HEK293 (cell line): ENCODE measurements at regions not wholly inside any gene's neighbourhood (a gene's known extent, or its start where the extent isn't known, plus 50 kb on each side); places are given as distances from the start of the nearest gene placed in this dataset.
A peak's percentile ranks its signal among the peaks of the same experiment; 100 is the strongest.

ENCODE experiments used
- CTCF ChIA-PET: fragments of 350-600 bp; formaldehyde crosslinking; extraction: SDS; loops from one replicate; lab custom pipeline; 2021; ENCODE audit warnings: antibody characterized with exemption; lab: Yijun Ruan, JAX
- POLR2A ChIA-PET: fragments of 300-600 bp; formaldehyde crosslinking; extraction: SDS; loops from one replicate; lab custom pipeline; 2020; ENCODE audit warnings: antibody characterized with exemption, inconsistent platforms; lab: Yijun Ruan, JAX
- H3K27ac ChIP-seq: fragments of 200-500 bp; sonication (Bioruptor generic); 2 replicates; pipeline ENCODE4 v1.5.1; 2014; ENCODE audit warnings: low read depth, low read length, control low read depth, inconsistent platforms; ENCODE audit errors: extremely low read depth
- H3K36me3 ChIP-seq, 2 experiments: fragments of 200-500 bp in 1 of 2; sonication (Bioruptor generic) in 1 of 2; 1 replicate in 1 of 2; 2 replicates in 1 of 2; pipeline ENCODE4 v1.5.1; 2014 to 2017; ENCODE audit warnings: inconsistent platforms in 2 of 2, low read length in 2 of 2; ENCODE audit not compliant: control insufficient read depth in 2 of 2, insufficient read depth in 1 of 2
- H3K4me1 ChIP-seq: fragments of 200-500 bp; sonication (Bioruptor generic); 2 replicates; pipeline ENCODE4 v1.5.1; 2014; ENCODE audit warnings: mild to moderate bottlenecking, low read length, inconsistent platforms; ENCODE audit not compliant: control insufficient read depth, insufficient read depth
- H3K4me3 ChIP-seq: 2 replicates; pipeline ENCODE4 v1.5.1; 2011; ENCODE audit warnings: low read depth, mild to moderate bottlenecking, control low read depth, low read length, moderate library complexity
- H3K9me3 ChIP-seq: fragments of 200-500 bp; sonication (Bioruptor generic); 2 replicates; pipeline ENCODE4 v1.5.1; 2014; ENCODE audit warnings: low read depth, low read length, inconsistent platforms; ENCODE audit not compliant: control insufficient read depth, insufficient read depth
- MZF1 ChIP-seq: fragments of 450-650 bp; formaldehyde crosslinking; IDR thresholded peaks from 2 replicates; pipeline ENCODE4 v1.5.1; 2017; ENCODE audit warnings: missing biosample characterization, missing genetic modification characterization, borderline replicate concordance
- SALL2 ChIP-seq: fragments of 450-650 bp; formaldehyde crosslinking; IDR thresholded peaks from 2 replicates; pipeline ENCODE4 v1.5.0; 2017; ENCODE audit warnings: missing biosample characterization, mild to moderate bottlenecking, missing genetic modification characterization, borderline replicate concordance
- YY2 ChIP-seq: fragments of 450-650 bp; formaldehyde crosslinking; IDR thresholded peaks from 2 replicates; pipeline ENCODE4 v1.5.1; 2016; ENCODE audit warnings: missing biosample characterization, missing genetic modification characterization
- ZBTB7A ChIP-seq: fragments of 450-650 bp; formaldehyde crosslinking; IDR thresholded peaks from 2 replicates; pipeline ENCODE4 v1.5.1; 2016; ENCODE audit warnings: low read depth, missing biosample characterization, missing genetic modification characterization
- ZFP37 ChIP-seq: fragments of 450-650 bp; formaldehyde crosslinking; IDR thresholded peaks from 2 replicates; pipeline ENCODE4 v1.5.1; 2016; ENCODE audit warnings: missing biosample characterization, missing genetic modification characterization
- ZNF121 ChIP-seq: fragments of 450-650 bp; formaldehyde crosslinking; IDR thresholded peaks from 2 replicates; pipeline ENCODE4 v1.5.1; 2016; ENCODE audit warnings: missing biosample characterization, missing genetic modification characterization
- ZNF155 ChIP-seq: fragments of 450-650 bp; formaldehyde crosslinking; IDR thresholded peaks from 2 replicates; pipeline ENCODE4 v1.5.1; 2016; ENCODE audit warnings: missing biosample characterization, missing genetic modification characterization
- ZNF19 ChIP-seq: fragments of 450-650 bp; formaldehyde crosslinking; IDR thresholded peaks from 2 replicates; pipeline ENCODE4; 2016; ENCODE audit warnings: missing biosample characterization, missing genetic modification characterization, low read depth
- ZNF202 ChIP-seq: fragments of 450-650 bp; formaldehyde crosslinking; IDR thresholded peaks from 2 replicates; pipeline ENCODE4 v1.5.1; 2016; ENCODE audit warnings: missing biosample characterization, missing genetic modification characterization, borderline replicate concordance
- ZNF211 ChIP-seq: fragments of 450-650 bp; formaldehyde crosslinking; IDR thresholded peaks from 2 replicates; pipeline ENCODE4 v1.5.1; 2016; ENCODE audit warnings: low read depth, missing biosample characterization, missing genetic modification characterization
- ZNF23 ChIP-seq: fragments of 450-650 bp; formaldehyde crosslinking; IDR thresholded peaks from 2 replicates; pipeline ENCODE4 v1.5.1; 2016; ENCODE audit warnings: missing biosample characterization, missing genetic modification characterization, borderline replicate concordance
- ZNF423 ChIP-seq: fragments of 450-650 bp; formaldehyde crosslinking; IDR thresholded peaks from 2 replicates; pipeline ENCODE4 v1.5.1; 2016; ENCODE audit warnings: missing biosample characterization, missing genetic modification characterization
- ZNF529 ChIP-seq: fragments of 450-650 bp; formaldehyde crosslinking; IDR thresholded peaks from 2 replicates; pipeline ENCODE4 v1.5.1; 2017; ENCODE audit warnings: missing genetic modification characterization, missing biosample characterization; ENCODE audit not compliant: insufficient replicate concordance
- ZNF610 ChIP-seq: fragments of 450-650 bp; formaldehyde crosslinking; IDR thresholded peaks from 2 replicates; pipeline ENCODE4 v1.5.1; 2016; ENCODE audit warnings: missing biosample characterization, missing genetic modification characterization, borderline replicate concordance
- ZNF654 ChIP-seq: fragments of 450-650 bp; formaldehyde crosslinking; IDR thresholded peaks from 2 replicates; pipeline ENCODE4 v1.5.1; 2016; ENCODE audit warnings: low read depth, missing biosample characterization, missing genetic modification characterization
- ZNF768 ChIP-seq: fragments of 450-650 bp; formaldehyde crosslinking; IDR thresholded peaks from 2 replicates; pipeline ENCODE4 v1.5.1; 2018; ENCODE audit warnings: missing biosample characterization, mild to moderate bottlenecking, missing genetic modification characterization
- ZNF785 ChIP-seq: fragments of 450-650 bp; formaldehyde crosslinking; IDR thresholded peaks from 2 replicates; pipeline ENCODE4 v1.5.1; 2016; ENCODE audit warnings: missing biosample characterization, missing genetic modification characterization
- ZSCAN16 ChIP-seq: fragments of 450-650 bp; formaldehyde crosslinking; IDR thresholded peaks from 2 replicates; pipeline ENCODE4 v1.5.1; 2016; ENCODE audit warnings: missing biosample characterization, missing genetic modification characterization
- TF ChIP-seq, protein P1 (sequence below): fragments of 450-650 bp; formaldehyde crosslinking; IDR thresholded peaks from 2 replicates; pipeline ENCODE4 v1.5.1; 2016; ENCODE audit warnings: missing biosample characterization, missing genetic modification characterization
- TF ChIP-seq, protein P2 (sequence below): fragments of 450-650 bp; formaldehyde crosslinking; IDR thresholded peaks from 2 replicates; pipeline ENCODE4 v1.5.1; 2016; ENCODE audit warnings: missing biosample characterization, missing genetic modification characterization

DNA sequence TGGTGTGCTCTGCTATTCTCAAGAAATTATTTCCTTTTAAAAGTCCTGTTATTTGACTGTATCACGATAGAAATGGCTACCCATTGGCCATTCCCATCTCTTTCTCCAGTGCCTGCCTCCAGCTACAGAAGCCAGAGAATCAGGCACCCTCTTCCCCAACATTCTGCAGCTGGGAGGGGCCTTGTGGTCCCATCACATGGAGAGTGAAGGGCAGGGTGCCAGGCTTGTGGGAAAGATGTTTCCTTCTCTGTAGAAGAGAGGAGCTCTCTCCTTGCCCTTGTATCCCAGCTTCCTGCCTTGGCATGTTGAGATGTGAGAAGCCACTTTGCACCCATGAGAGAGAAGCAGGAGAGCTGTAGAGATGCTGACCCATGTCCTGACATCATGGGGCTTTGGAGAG, 465.0 kb downstream of the MTRR start:
- H3K36me3 ChIP-seq = no peaks in the 10 kb centered on the region
- ChIA-PET POLR2A (no interaction called here), CTCF (no interaction called here)
- H3K27ac ChIP-seq = no peak overlapping the region
- H3K4me3 ChIP-seq = no peak overlapping the region
- no peaks in the 10 kb centered on the region for H3K9me3 ChIP-seq
- no peak for TF ChIP-seq ZNF23 (tag by site-specific recombination)
- no peaks in the 10 kb centered on the region for H3K4me1 ChIP-seq

DNA sequence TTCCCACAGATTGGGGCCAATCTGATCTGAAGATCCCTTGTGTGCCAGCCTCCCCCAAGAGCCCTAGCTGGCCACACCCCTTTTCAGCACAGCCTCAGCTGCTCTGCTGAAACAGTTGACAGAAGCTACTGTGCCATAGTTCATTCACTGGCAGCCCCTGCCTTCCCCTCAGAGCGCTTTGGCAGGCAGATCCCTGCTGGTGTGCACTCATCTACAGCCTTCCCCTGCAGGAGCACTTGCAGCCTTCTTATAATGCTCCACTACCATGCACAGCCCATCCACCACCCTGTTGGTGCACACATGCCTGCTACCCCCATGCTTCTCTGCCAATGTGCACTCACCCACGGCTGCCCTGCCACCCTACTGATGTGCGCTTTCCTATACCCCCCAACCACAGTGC, 471.3 kb downstream of the MTRR start:
- H3K27ac ChIP-seq = no peak overlapping the region
- CTCF ChIA-PET = interaction anchor here (0.7 to 1.5 kb wide), 8 partner anchors 14 to 1095 kb away, joined by 3 to 4 read pairs (median 4); no protein-coding TSS in a partner anchor
- H3K4me1 ChIP-seq = no peaks in the 10 kb centered on the region
- TF ChIP-seq ZSCAN16 (tag by site-specific recombination) = no peak
- no peak for TF ChIP-seq ZNF155 (tag by site-specific recombination)
- no peak for TF ChIP-seq MZF1 (tag by site-specific recombination)
- TF ChIP-seq YY2 (tag by site-specific recombination) = no peak
- no peak for TF ChIP-seq ZNF785 (tag by site-specific recombination)
- TF ChIP-seq, protein P1, sequence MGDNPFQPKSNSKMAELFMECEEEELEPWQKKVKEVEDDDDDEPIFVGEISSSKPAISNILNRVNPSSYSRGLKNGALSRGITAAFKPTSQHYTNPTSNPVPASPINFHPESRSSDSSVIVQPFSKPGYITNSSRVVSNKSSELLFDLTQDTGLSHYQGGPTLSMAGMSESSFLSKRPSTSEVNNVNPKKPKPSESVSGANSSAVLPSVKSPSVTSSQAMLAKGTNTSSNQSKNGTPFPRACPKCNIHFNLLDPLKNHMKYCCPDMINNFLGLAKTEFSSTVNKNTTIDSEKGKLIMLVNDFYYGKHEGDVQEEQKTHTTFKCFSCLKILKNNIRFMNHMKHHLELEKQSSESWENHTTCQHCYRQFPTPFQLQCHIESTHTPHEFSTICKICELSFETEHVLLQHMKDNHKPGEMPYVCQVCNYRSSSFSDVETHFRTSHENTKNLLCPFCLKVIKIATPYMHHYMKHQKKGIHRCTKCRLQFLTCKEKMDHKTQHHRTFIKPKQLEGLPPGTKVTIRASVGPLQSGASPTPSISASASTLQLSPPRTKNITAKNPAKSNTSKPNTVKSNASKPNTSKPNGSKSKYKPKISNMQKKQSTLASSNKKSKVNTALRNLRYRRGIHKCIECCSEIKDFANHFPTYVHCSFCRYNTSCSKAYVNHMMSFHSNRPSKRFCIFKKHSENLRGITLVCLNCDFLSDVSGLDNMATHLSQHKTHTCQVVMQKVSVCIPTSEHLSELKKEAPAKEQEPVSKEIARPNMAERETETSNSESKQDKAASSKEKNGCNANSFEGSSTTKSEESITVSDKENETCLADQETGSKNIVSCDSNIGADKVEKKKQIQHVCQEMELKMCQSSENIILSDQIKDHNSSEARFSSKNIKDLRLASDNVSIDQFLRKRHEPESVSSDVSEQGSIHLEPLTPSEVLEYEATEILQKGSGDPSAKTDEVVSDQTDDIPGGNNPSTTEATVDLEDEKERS (tag by site-specific recombination) = no peak
- no peak for TF ChIP-seq ZNF423
- no peak for TF ChIP-seq ZNF529 (tag by site-specific recombination)
- TF ChIP-seq ZNF23 (tag by site-specific recombination) = no peak
- no peak for TF ChIP-seq SALL2
- TF ChIP-seq ZBTB7A (tag by site-specific recombination) = no peak
- TF ChIP-seq, protein P2, sequence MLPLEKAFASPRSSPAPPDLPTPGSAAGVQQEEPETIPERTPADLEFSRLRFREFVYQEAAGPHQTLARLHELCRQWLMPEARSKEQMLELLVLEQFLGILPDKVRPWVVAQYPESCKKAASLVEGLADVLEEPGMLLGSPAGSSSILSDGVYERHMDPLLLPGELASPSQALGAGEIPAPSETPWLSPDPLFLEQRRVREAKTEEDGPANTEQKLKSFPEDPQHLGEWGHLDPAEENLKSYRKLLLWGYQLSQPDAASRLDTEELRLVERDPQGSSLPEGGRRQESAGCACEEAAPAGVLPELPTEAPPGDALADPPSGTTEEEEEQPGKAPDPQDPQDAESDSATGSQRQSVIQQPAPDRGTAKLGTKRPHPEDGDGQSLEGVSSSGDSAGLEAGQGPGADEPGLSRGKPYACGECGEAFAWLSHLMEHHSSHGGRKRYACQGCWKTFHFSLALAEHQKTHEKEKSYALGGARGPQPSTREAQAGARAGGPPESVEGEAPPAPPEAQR (tag by site-specific recombination) = no peak
- no peak for TF ChIP-seq ZNF211
- H3K9me3 ChIP-seq = no peaks in the 10 kb centered on the region
- POLR2A ChIA-PET = no interaction called here
- no peaks in the 10 kb centered on the region for H3K36me3 ChIP-seq
- H3K4me3 ChIP-seq = no peak overlapping the region

DNA sequence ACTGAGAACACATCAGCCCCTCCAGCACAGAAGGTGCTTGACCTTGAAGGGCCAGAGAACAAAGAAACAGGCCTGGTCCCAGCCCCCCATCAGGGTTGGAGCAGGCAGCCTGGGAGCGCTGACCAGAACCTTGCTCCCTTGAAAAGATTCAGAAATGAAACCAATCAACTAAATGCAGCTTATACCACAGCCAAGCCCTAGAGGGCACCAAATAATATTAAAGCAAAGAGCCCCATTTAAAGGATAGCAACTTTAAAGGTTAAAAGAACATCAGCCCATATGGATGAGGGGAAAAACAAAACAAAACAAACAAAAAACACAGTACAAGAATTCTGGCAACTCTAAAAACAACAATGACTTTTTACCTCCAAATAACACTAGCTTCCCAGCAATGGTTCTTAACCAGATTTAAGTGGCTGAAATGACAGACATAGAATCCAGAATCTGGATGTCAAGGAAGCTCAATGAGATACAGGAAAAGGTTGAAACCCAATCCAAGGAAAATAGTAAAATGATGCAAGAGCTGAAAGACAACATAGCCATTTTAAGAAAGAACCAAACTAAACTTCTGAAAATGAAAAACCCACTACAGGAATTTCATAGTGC, 471.9 kb downstream of the MTRR start:
- Histone ChIP-seq H3K4me1 (no peaks in the 10 kb centered on the region), H3K9me3 (no peaks in the 10 kb centered on the region), H3K36me3 (no peaks in the 10 kb centered on the region), H3K4me3 (no peak overlapping the region), H3K27ac (no peak overlapping the region)
- CTCF ChIA-PET = interaction anchor here (0.6 to 1.5 kb wide), 11 partner anchors 15 to 1095 kb away, joined by 3 to 4 read pairs (median 3); no protein-coding TSS in a partner anchor
- POLR2A ChIA-PET = no interaction called here
- no peak for TF ChIP-seq ZSCAN16 (tag by site-specific recombination)
- TF ChIP-seq ZNF19 (tag by site-specific recombination) = no peak
- TF ChIP-seq ZNF768 = no peak
- TF ChIP-seq ZNF202 = no peak
- TF ChIP-seq ZNF654 (tag by site-specific recombination) = peak; percentile 37
- no peak for TF ChIP-seq ZFP37
- no peak for TF ChIP-seq ZNF610 (tag by site-specific recombination)
- TF ChIP-seq ZNF121 = no peak
